ENCODE measurements at regions not wholly inside any gene's neighbourhood (a gene's known extent, or its start where the extent isn't known, plus 50 kb on each side); places are given as distances from the start of the nearest gene placed in this dataset.
"Not testable (repeated sequence)": the region's sequence is repeated elsewhere in the genome, so short reads cannot be mapped to it uniquely, and the experiment has no call there.

DNA sequence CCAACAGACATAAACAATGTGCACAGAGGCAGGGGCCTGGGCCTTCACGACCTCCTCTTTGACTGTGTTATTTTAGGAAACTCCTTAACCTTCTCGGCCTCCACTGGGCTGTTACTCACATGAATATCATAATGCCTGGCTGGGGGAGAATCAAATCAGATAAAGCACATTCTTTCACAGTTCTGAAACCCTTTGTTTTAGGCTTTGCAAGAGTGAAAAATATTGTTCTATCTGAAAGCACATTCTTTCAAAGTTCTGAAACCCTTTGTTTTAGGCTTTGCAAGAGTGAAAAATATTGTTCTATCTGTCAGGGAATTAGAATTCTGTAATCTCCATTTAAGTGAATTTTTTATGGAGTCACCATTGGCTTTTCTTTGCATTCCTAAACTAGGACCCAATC is 50.7 kb upstream of the SYNDIG1 start:
- DNase-seq (ENCODE audit: low spot score), result no peak

DNA sequence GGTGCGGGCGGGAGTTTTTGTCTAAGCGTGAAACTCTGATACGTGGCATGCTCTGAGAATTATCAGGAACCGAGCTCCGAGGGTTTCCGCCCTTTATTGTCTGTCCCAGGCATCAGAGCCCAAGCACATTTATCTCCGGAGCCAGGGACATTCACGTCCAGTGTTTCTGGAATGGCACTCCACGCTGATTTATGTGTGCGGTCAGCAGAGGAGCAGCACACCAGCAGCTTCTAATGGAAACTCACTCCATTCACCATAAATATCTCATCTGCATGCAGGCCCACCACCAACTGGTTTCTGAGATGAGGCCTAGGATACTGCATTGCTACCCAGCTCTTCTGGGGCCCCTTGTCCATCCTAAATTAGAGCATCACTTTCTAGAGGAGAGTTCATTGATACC is 51.9 kb upstream of the SYNDIG1 start:
- DNase-seq (ENCODE audit: low spot score), result no peak

DNA sequence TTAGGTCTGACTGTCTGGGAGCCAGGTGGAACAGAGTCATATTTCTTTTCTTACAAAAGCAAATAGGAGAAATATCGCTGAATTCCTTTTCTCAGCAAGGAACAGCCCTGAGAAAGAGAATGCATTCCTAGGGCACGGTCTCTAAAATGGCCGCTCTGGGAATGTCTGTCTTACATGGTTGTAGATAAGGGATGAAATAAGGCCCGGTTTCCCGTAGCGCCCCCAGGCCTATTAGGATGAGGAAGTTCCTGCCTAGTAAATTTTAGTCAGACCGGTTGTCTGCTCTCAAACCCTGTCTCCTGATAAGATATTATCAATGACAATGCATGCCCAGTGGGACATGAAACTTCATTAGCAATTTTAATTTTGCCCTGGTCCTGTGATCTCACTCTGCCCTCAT is 54.0 kb upstream of the SYNDIG1 start:
- DNase-seq (ENCODE audit: low spot score), result not testable (repeated sequence)

DNA sequence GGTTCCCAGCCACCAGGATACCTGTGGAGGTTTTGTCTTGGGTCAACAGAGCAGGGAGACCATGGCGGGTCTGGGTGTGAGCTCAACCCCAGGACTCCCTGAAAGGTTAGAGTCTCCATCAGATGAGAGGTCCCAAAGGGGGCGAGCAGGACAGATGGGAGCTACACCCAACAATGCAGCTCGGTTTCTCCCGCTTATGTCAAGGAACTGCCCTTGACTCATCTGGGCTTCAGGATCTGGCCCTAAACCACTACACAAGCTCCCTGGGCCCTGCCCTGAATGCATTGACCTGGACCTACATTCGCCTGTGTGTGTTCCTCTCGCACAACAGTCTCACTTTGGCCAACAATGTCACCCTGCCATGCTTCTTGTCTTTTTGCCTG is 57.6 kb upstream of the SYNDIG1 start:
- no peak for DNase-seq (ENCODE audit: low spot score)

DNA sequence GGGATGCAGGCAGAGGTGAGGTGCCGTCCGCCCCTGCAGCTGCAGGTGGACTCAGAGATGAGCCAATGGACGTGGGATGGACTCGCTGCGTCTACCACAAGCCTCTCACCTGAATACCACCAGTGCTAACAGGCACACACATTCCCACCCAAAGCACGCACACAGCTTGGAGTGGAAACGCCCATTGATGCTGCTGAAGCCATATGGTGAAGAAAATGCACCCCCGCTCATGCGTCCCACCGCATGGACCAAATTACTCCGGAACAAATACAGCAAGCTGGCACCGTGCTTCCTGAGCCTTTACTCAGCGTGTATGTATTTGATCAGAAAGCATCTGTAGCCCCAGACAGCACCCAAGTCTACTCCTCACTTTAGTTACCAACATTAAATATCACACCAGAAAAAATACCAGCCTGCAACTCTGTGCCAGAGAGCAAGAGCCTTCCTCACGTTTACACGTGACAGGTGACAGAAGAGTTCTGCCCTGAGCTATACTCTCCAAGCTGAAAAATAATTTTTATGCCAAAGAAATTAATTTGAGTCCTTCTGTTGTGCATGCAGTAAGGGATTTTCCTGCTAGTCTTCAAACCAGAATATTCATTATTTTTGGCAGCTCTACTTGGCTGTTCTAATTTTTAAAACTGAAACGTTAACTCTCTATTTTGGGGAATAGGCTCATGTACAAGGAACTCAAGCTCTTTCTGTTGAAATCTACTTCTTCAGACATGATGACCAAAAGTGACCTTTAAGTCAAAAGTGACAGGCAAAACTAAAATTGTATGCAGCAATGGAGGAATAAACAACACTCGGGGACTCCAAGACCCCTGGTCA is 58.2 kb upstream of the SYNDIG1 start:
- no peak for DNase-seq (ENCODE audit: low spot score)

DNA sequence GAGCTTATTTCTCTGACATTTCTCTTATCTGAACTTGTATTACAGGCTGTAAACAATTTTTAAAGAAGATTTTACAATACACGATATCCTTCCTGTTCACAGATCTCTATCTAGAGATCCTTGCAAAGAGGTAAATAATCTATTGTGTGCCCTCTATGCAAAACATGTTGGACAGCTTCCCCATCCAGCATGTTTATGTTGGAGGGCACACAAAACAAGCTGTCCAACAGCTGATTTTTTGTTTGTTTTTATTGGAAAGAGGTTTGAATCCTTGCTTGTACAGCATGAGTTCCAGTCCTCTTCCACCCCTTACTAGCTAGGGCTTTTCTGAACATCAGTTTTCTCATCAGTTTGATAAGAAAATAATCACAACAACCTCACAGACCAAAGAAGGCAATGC is 62.3 kb upstream of the SYNDIG1 start:
- DNase-seq (ENCODE audit: low spot score), result no peak

DNA sequence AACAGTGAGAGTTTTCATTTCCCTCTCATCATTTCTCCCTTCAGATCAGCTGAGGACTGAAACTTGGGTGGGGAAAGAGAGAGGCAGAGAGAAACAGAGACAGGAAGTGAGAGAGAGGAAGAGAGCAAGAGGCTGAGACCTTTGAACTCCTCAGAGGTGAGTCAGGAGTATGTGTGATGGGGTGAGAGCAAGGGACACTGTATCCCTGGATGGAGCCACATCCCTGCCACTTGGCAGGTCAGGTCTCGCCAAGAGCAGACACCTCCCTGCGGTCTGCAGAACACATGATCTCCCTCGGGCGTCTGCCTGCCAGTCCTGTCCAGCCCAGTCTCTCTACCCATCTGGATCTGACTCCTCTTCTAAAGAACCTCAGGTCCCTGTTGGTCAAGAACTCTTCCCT is 62.7 kb upstream of the SYNDIG1 start:
- DNase-seq (ENCODE audit: low spot score), result no peak

DNA sequence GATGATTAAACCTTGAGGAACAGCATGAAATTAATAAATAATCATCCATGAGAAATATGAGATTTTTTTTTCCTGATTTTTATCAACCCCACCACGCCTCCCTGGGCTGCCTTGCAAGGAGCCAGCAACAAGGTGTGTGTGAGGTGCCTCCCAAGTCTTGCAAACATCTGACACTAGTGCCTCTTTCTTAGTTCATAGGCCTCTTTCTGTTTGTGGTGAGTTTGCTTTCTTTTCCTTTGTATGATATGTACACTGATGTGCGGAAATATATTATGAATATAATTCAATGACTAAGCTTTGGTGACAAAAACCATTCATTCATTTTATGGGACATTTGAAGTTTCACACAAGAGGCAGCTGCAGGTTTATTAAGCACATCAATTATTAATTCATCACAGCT is 63.2 kb upstream of the SYNDIG1 start:
- DNase-seq (ENCODE audit: low spot score), result no peak

DNA sequence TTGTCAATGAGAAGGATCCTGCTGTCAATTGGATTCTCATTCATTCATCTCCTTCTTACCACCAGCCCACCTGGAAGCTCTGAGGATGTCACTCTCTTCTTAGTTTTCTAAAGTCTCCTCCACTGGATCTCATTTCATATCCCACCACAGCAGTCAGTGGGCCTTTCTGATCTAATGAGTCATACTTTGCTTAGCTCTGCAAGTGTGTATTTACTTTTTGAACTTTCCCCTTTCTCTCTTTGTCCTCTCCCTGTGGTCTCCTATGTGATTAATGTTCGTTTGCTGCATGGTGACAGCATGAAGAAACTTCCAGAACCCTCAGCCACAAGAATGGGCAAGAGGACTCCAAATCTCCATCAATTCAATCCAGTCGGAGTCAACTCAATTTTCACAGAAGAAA is 63.6 kb upstream of the SYNDIG1 start:
- DNase-seq (ENCODE audit: low spot score), result no peak

DNA sequence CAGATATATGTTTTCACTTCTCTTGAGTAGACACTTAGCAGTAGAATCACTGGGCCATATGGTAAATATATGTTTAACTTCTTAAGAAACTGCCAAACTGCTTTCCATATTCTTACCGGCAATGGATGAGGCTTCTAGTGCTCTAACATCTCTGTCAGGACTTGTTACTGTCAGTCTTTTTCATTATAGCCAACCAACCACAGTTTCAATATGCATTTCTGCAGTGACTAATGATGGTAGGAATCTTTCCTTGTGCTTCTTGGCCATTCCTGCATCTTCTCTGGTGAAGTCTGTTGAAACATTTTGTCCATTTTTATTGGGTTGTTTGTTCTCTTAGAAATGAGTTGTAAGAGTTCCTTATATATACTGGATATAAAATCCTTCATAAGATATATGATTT is 66.0 kb upstream of the SYNDIG1 start:
- DNase-seq (ENCODE audit: low spot score), result no peak

DNA sequence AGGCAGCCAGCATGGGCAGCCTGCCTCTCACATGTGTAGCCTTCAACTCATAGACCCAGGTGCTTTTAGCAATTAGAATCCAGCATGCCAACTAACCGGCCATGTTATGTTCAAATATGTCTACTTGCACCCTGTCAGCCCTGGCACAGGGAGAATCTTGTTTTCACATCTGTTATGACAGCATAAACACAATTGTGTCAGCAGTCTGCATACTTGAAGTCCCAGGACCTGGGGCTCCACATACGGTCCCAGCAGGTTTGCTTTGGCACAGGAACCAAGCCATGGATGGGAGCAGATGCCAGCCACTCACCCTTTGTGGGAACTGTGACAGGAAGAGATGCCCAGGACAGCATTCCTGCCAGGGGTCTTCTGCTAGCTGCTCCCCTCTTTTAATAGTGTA is 67.2 kb upstream of the SYNDIG1 start:
- no peak for DNase-seq (ENCODE audit: low spot score)

DNA sequence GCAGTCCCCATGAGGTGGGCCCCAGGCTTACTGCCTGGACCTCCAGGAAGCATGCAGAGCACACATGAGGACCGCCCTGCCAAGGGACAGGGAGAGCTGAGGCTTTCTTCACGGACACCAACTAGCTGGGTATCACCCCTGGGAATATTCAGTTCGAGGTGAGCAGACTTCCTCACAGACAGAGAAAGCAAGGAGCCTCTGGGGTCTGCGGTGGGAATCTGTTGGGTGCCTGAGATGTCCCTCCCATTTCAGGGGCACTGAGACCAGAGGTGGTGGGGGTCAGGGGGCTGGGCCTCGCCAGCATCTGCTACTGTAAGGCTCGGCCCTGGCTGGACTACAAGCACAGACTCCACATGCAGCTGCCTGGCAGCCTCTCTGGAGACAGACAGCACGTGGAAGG is 74.3 kb upstream of the SYNDIG1 start:
- no peak for DNase-seq (ENCODE audit: low spot score)

DNA sequence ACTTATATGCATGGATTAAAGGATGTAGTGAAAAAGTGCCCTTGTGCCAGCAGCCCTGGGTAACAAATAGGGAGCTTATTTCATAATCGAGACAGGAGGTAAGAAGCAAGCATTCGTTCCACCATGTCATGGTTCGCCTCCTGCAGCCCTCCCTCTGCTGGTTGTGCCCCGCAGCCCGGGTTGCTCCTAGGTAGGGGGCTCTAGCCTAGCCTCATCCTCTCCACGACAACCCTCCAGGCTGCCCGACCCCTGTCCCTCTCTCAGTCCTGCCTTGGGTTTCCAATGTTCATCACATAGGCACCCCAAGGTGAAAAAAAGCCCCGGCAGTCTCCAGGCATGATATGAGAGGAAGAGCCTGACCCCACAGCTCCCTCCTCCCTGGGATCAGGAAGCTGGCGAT is 75.5 kb upstream of the SYNDIG1 start:
- DNase-seq (ENCODE audit: low spot score), result no peak

DNA sequence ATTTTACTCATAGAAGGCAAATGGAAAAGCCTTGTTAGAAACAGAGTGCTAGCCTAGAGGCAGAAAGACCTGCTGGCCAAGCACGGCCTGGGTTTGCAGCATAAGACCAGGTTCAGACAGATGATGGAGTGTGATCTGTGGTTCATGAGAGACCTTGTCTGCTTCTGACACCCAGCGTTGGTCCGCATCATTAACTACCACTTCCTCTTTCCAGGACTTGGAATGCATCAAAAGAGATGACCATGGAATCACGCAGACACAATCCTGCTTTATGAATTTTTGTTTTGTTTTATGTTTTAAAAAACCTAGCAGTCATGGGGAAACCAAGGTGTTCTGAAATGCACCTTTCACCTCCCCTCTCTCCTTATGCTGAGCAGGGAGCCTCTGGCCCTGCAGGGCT is 76.8 kb upstream of the SYNDIG1 start:
- DNase-seq (ENCODE audit: low spot score), result no peak

DNA sequence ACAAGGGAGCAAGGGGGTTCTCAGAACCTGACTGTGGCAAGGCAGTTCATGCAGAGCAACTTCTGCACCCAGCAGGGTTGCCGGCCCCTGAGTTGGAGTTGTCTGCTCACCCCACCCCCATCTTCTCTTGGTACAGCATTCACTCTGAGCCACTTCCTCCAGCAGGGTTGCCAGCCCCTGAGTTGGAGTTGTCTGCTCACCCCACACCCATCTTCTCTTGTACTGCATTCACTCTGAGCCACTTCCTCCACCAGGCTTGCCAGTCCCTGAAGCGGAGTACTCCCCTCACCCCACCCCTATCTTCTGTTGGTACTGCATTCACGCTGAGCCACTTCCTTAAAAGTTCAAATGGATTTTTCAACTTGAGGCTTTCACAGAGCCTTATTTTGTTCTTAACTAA is 79.7 kb upstream of the SYNDIG1 start:
- peak; percentile 8 for DNase-seq (ENCODE audit: low spot score)

DNA sequence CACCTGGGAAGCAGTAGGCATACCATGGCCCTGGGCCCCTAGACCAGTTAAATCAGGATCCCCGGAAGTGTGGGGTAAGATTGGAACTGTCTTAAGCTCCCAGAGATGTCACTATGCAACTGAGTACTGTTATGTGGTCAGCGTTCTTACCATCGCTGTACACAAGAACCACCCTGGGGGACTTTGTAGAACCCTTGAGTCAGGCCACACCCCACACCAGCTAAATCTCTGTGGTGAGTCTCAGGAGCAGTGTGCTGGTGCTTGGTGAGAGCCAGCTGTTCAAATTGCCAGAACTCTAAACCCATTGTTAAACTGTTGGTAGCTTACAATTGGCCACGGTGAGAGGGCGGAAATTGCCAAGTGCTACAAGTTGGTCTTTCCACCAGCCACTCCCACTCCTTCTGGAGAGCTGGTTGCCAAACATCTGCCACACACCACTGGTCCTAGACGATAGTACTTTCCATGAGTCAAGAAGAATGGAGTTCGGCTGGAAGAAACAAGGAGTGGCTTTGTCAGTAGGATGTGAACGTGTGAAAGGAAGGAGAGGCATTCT is 80.5 kb upstream of the SYNDIG1 start:
- DNase-seq (ENCODE audit: low spot score), result no peak

DNA sequence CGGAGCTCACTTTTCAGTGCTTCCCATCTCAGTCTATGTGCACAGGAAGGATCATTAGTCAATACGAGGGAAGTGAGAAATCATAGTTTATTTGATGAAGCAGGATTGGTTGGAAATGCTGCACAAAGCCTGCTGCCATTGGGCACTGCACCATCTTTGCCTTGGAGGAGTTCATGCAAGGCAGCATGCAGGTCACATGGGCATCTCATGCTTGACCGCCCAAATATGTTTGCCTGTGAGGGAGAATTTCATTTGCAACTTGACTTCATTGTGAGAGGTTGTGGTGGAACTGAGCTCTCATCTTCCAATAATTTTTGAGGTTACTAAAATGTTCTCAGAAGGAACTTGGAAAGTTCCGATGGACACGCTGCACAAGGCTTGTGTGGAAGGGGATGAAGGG is 83.9 kb upstream of the SYNDIG1 start:
- DNase-seq (ENCODE audit: low spot score), result no peak

DNA sequence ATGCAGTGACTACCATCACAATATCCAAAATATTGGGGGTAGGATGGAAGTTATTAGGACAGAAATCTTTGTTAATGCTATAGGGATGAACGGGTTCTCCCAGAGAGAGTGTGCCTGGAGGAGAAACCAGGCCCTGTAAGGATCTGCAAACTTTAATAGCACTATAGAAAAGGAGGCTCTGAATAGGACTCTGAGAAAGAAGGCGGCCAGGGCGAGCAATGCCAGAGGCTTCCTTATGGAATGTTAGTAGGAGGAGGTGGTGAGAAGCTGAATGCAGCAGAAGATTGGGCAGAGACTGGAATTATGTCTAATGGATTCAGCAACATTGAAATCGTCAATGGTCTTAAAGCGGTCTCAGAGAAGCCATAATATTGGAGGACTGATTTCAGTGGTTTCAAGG is 84.6 kb upstream of the SYNDIG1 start:
- no peak for DNase-seq (ENCODE audit: low spot score)

DNA sequence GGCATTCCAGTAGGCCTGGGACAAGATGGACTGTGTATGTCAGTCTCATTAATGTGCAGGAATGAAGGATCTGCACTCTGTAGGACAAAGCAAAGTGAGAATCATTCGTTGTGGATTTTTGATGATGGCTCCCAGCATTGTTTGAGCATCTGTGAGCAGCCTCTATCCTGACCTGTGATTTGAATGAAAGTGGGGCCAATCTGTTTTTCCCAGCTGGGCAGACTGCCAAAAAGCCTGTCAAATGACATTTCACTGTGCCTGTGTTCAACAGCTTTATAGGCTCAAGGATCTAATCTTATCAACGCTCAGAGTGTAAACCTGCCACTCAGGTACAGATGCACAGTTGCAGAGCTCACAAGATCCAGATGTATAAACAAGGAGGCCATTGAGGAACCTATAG is 86.7 kb upstream of the SYNDIG1 start:
- no peak for DNase-seq (ENCODE audit: low spot score)

DNA sequence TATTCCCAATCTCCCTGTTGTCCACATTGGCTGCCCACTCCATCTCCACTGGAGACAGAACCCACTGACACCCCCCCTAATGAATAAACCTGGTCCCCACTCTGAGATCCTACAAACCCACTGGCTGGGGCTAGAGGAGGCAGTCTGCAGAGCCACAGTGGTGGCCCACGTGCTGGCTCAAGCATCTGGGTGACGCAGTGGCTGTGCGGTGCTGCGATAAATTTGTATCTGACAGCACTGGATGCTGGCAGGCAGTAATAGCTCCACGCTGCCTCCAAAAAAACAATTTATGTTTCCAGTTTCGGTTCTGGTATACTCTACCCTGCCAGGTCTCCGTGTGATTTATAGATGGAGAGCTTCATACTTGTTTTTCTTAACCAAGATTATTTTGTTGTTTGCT is 87.1 kb upstream of the SYNDIG1 start:
- DNase-seq (ENCODE audit: low spot score), result no peak

DNA sequence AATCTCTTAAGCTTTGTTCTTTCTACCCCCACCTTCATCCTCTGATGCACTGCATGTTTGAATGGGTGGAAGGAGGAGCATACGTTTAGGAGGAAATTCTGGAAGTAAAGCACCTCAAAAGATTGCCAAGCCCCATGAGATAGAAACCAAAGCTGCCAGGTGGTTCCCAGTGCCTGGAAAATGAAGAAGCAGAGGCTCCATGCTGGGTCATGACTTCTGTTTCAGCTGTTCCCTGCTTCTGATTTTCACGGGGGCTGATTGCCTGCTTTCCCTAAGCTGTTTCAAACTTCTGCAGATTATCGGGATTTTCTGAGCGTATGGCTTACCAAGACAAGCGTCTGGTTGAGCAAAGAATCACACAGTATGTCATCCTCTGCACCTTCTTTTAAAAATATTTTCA is 87.5 kb upstream of the SYNDIG1 start:
- DNase-seq (ENCODE audit: low spot score), result no peak

DNA sequence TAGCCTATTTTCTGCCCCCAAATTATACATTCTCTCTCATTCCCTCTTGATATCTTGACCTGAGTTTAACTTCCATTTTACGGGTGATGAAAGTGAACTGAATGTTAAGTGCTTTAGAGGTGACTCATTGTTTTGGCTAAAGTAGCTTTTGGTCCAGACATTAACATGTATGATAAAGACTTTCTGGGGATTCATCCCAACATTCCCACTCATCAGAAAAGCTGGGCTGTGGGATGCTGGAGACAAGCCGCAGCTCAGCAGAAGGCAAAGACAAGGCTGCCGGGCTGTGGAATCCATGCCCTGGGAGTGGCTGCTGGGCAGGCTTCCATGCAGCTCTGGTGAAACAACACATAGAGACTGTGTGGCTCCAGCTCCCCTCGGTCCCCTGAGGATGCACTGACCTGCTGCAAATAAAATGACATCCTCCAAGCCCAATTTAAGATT is 89.9 kb upstream of the SYNDIG1 start:
- DNase-seq (ENCODE audit: low spot score), result no peak

DNA sequence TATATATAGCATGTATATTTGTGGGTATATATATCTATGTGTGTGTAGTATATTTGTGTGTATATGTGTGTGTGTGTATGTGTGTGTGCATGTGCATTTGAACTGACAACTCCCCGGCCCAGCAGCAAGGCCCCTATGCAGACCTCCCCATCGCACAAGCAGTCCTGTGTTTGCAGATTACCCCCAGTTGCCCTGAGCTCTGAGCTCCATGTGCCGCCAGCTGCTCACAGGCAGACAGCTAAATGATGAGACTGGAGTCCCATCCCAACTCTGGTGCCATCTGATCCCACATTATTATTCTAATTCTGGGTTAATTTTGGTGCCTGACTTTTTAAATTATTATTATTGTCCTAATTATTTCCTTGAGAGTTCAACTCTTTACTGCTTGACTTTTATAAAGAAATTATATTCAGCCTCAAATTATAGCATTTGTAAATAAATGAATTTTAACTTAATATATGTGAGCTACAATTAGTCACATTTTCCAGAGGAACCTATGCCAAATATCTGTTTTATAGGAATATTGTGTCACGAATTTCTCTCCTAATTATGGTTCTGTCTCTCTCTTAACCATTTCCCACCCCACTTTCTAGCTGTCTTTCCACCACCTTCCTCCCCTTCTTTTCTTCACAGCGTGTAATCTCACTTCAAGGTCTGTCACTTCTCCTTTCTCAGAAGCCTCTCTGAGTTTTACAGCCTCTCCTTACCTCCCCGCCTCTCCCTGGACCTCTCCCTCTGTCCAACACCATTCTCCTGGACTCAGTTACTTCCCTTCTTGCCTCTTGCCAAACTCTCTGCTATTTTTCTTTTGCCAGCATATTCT is 90.6 kb upstream of the SYNDIG1 start:
- DNase-seq (ENCODE audit: low spot score), result no peak
